ENCODE measurements at regions not wholly inside any gene's neighbourhood (a gene's known extent, or its start where the extent isn't known, plus 50 kb on each side); places are given as distances from the start of the nearest gene placed in this dataset.

DNA sequence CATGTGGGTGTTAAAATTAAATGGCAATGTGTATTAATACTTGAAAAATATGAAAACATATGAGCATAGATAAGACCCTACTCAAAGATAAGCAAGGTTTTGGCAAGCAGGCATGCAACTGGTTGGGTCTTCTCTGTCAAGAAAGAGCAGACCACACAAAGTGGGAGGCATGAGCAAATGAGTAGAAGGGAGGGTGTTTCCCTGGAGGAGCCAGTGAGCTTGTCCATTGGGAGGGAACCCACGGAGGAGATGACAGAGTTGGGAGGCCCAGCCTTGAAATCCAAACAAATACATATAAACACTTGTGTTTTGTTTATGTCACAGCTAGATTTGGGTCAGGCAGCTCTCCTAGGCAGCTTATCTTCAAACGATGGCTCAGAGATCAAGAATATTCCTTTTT, 134.5 kb upstream of the CXCL12 start:
- no peak overlapping the region for H3K9ac ChIP-seq (ENCODE audit: insufficient read depth in 1 of 2, low read length in 2 of 2)
- H3K4me3 ChIP-seq = no peak overlapping the region
- H3K9me3 ChIP-seq (ENCODE audit: control insufficient read depth in 4 of 4, insufficient read depth in 3 of 4, low read length in 3 of 4) = peaks cover 0 to 5% (median 0%) of the 10 kb centered on the region in 4 donors
- DNase-seq (peak; percentile 70 to 89 (median 88)), ATAC-seq (ENCODE audit: insufficient read depth, low FRiP score) (no peak)
- TF ChIP-seq, protein P1, sequence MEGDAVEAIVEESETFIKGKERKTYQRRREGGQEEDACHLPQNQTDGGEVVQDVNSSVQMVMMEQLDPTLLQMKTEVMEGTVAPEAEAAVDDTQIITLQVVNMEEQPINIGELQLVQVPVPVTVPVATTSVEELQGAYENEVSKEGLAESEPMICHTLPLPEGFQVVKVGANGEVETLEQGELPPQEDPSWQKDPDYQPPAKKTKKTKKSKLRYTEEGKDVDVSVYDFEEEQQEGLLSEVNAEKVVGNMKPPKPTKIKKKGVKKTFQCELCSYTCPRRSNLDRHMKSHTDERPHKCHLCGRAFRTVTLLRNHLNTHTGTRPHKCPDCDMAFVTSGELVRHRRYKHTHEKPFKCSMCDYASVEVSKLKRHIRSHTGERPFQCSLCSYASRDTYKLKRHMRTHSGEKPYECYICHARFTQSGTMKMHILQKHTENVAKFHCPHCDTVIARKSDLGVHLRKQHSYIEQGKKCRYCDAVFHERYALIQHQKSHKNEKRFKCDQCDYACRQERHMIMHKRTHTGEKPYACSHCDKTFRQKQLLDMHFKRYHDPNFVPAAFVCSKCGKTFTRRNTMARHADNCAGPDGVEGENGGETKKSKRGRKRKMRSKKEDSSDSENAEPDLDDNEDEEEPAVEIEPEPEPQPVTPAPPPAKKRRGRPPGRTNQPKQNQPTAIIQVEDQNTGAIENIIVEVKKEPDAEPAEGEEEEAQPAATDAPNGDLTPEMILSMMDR (IDR thresholded peaks at IDR 0.05; ENCODE audit: control extremely low read depth, extremely low read depth) = no peak
- no peaks in the 10 kb centered on the region for H3K27me3 ChIP-seq (ENCODE audit: control insufficient read depth in 3 of 3, insufficient read depth in 3 of 3, low read length in 2 of 3)
- H3K27ac ChIP-seq (ENCODE audit: low read depth in 1 of 2, low read length in 1 of 2) = no peak overlapping the region
- no peaks in the 10 kb centered on the region for H3K36me3 ChIP-seq (ENCODE audit: control insufficient read depth in 4 of 4, insufficient read depth in 4 of 4, low read length in 4 of 4)
- WGBS, 2 donors = 29 to 39% methylated on average over 2 of the region's 2 CpGs
- H3K4me1 ChIP-seq (ENCODE audit: control insufficient read depth in 5 of 5, insufficient read depth in 5 of 5, low read length in 5 of 5) = peaks cover 0 to 33% (median 0%) of the 10 kb centered on the region in 5 donors

DNA sequence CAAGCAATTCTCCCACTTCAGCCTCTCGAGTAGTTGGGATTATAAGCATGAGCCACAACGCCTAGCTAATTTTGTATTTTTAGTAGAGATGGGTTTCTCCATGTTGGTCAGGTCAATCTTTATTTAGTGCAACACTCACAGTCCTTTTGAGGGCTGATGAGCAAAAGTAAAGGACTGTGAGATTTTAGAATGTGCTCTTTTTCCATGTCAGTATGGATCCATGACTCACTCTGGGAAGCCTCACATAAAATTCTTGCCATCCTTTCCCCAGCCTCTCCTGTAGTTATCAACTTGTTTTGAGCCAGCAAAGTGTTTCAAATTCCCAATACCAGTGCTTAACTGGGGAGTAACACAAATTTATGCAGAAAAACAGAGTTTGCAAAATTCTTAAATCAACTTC, 135.8 kb upstream of the CXCL12 start:
- TF ChIP-seq, protein P1 (IDR thresholded peaks at IDR 0.05; ENCODE audit: control extremely low read depth, extremely low read depth) = no peak
- 81 to 93% methylated on average over 2 of the region's 2 CpGs for WGBS, 2 donors
- Histone ChIP-seq H3K4me1 (ENCODE audit: control insufficient read depth in 5 of 5, insufficient read depth in 5 of 5, low read length in 5 of 5) (peaks cover 0 to 29% (median 0%) of the 10 kb centered on the region in 5 donors), H3K36me3 (ENCODE audit: control insufficient read depth in 4 of 4, insufficient read depth in 4 of 4, low read length in 4 of 4) (no peaks in the 10 kb centered on the region), H3K9ac (ENCODE audit: insufficient read depth in 1 of 2, low read length in 2 of 2) (no peak overlapping the region), H3K27ac (ENCODE audit: low read depth in 1 of 2, low read length in 1 of 2) (no peak overlapping the region), H3K4me3 (no peak overlapping the region), H3K27me3 (ENCODE audit: control insufficient read depth in 3 of 3, insufficient read depth in 3 of 3, low read length in 2 of 3) (no peaks in the 10 kb centered on the region), H3K9me3 (ENCODE audit: control insufficient read depth in 4 of 4, insufficient read depth in 3 of 4, low read length in 3 of 4) (peaks cover 0 to 5% (median under 1%) of the 10 kb centered on the region in 4 donors)
- DNase-seq (no peak), ATAC-seq (ENCODE audit: insufficient read depth, low FRiP score) (no peak)

DNA sequence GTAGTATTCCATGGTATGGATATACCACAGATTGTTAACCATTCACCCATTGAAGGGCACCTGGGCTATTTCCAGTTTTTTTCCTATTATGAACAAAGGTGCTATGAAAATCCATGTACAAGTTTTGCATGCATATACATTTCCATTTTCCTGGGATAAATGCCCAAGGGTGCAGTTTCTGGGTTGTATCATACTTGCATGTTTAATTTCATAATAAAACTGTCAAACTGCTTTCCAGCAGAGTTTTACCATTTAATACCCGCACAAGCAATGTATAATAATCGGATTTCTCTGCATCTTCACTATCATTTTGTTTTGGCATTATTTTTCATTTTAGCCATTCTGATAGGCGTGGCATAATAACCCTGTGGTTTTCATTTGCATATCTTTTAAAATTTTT, 154.3 kb upstream of the CXCL12 start:
- no peaks in the 10 kb centered on the region for H3K36me3 ChIP-seq (ENCODE audit: control insufficient read depth in 4 of 4, insufficient read depth in 4 of 4, low read length in 4 of 4)
- no peak overlapping the region for H3K4me3 ChIP-seq
- no peaks in the 10 kb centered on the region for H3K4me1 ChIP-seq (ENCODE audit: control insufficient read depth in 5 of 5, insufficient read depth in 5 of 5, low read length in 5 of 5)
- H3K9me3 ChIP-seq (ENCODE audit: control insufficient read depth in 4 of 4, insufficient read depth in 3 of 4, low read length in 3 of 4) = peaks cover 0 to 4% (median 0%) of the 10 kb centered on the region in 4 donors
- H3K27me3 ChIP-seq (ENCODE audit: control insufficient read depth in 3 of 3, insufficient read depth in 3 of 3, low read length in 2 of 3) = no peaks in the 10 kb centered on the region
- ATAC-seq (ENCODE audit: insufficient read depth, low FRiP score) (no peak), DNase-seq (no peak)
- 92 to 94% methylated on average over 3 of the region's 3 CpGs for WGBS, 2 donors
- TF ChIP-seq, protein P1 (IDR thresholded peaks at IDR 0.05; ENCODE audit: control extremely low read depth, extremely low read depth) = no peak
- no peak overlapping the region for H3K27ac ChIP-seq (ENCODE audit: low read depth in 1 of 2, low read length in 1 of 2)
- no peak overlapping the region for H3K9ac ChIP-seq (ENCODE audit: insufficient read depth in 1 of 2, low read length in 2 of 2)

DNA sequence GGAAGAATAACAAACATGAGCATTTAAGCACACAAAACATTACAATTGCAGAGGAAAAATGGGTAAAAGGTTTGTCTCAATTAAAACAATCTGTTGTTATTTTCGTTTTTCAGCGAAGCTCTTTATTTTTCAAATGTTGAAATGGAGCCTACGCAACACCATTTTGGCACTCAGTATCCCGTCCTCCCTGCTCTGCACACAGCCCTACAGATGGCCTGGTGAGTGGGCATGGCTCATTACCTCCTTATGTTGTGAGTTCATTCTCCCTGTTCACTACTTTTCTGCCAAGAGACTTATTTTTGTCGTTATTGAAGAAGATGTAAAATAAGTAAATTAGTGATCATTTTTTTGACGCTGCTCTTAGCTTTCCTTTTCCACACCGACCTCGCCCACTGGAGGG, 167.8 kb upstream of the CXCL12 start:
- Histone ChIP-seq H3K27me3 (ENCODE audit: control insufficient read depth in 3 of 3, insufficient read depth in 3 of 3, low read length in 2 of 3) (no peaks in the 10 kb centered on the region), H3K9ac (ENCODE audit: insufficient read depth in 1 of 2, low read length in 2 of 2) (no peak overlapping the region), H3K36me3 (ENCODE audit: control insufficient read depth in 4 of 4, insufficient read depth in 4 of 4, low read length in 4 of 4) (no peaks in the 10 kb centered on the region), H3K4me1 (ENCODE audit: control insufficient read depth in 5 of 5, insufficient read depth in 5 of 5, low read length in 5 of 5) (no peaks in the 10 kb centered on the region), H3K4me3 (no peak overlapping the region), H3K27ac (ENCODE audit: low read depth in 1 of 2, low read length in 1 of 2) (no peak overlapping the region), H3K9me3 (ENCODE audit: control insufficient read depth in 4 of 4, insufficient read depth in 3 of 4, low read length in 3 of 4) (peaks cover 0 to 9% (median 4%) of the 10 kb centered on the region in 4 donors)
- no peak for ATAC-seq (ENCODE audit: insufficient read depth, low FRiP score)
- 90 to 91% methylated on average over 8 of the region's 8 CpGs for WGBS, 2 donors
- TF ChIP-seq, protein P1 (IDR thresholded peaks at IDR 0.05; ENCODE audit: control extremely low read depth, extremely low read depth) = no peak
- no peak for DNase-seq
